Islet of Langerhans (tissue), 1 donor: ENCODE measurements at regions not wholly inside any gene's neighbourhood (a gene's known extent, or its start where the extent isn't known, plus 50 kb on each side); places are given as distances from the start of the nearest gene placed in this dataset.

Experiments
- FAIRE-seq: peaks from one replicate; lab custom pipeline; 2011; peaks lifted over from hg19 to GRCh38; lab: Jason Lieb, UNC

DNA sequence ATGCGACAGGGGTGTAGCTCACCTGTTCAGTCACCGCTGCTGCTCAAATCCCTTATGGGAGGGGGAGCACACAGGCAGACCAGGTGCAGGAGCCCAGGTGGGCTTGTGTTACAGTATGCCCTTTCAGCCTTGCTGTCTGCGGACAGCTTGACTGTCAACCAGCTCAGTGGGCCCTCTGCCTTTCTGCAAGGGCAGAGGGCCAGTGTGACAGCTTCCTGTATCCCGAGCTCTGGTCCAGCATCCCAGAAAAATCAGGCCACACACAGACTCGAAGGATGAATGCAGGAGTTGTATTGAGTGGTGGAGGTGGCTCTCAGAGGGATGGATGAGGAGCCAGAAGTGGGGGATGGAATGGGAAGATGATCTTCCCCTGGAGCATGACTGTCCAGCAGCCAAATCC lies 172.2 kb downstream of the C5orf15 start:
- FAIRE-seq: no peak

DNA sequence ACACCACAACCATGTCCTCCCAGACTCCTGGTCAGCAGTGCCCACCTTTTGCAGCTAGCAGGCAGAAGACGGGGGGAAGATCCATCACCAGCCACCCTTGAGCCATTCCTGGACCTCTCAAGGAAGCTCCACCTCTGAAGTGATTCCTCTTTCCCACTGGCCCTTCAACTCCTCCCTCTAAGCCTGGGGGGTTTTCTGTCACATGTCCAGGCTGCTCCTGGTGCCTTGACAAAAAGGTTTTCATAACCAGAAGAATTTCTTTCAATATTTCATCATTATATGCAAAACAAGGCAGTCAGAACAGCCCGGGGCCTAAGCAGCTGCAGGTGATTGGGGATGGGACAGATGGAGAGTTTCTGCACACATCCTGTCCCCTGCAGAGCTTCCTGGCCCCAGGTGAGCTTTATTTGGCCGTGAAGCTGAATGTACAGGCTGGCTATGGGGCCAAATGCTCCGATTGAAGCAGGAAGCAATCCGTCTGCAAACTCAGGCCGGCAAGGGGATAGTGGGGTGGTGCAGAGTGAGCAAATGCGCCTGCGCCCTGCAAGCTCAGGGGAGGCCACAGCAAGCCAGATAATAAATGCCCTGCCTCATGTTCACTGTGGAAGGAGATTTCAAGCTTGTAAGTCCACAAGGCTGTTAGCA lies 173.5 kb downstream of the C5orf15 start:
- no peak for FAIRE-seq

DNA sequence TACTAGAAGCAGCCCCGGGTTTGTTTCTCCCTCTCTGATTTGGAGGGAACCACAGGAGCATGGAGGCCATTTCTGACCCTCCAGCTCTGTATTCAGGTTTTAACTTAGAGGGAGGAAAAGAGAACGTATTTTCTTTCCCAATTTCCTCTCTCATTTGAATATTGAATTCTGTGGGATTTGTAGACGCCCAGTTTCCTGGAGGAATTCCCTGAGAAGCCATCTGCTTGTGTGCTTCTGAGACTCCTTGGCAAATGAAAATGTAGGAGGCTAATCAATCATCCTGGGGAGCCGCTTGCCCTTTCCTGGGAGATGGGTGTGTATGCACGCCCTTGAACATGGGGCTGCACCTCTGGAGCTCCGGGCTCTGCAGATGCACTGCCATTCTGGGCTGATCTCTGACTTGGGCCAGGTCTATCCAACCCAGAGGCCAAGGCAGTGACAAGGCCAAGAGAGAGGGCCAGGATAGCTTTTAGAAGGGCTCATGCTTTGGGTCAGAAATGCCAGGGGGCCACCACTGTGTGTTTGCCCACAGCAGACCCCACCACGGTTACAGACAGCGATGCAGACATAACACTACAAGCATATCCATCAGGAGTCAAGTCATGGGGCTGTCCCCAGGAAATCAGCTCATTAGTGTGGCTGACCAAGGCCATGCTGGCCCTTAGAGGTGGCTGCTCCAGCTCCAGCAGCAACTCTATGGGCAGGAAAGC lies 174.5 kb downstream of the C5orf15 start:
- no peak for FAIRE-seq

DNA sequence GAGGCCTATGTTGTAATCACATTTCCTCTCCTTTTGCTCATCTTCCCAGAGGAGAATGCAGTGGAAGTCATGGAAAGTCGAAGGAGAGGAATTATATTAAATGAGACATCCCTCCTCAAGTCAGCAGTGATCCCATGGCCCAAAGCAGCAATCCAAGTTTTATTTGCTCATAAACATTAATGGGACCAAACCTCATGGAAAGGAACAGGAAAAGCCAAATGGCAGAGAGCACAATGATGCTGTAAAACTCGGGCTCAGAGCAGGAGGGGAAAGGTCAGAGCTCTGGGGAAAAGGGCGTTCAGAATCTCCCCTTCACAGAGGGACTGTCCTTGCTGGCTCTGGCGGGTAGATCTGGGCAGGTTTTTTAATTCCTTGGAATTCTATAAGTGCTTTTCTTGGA lies 175.8 kb downstream of the C5orf15 start:
- FAIRE-seq: no peak

GRCh38 chr5:133792024-133792423 lies 176.4 kb downstream of the C5orf15 start:
- no peak for FAIRE-seq

GRCh38 chr5:133790898-133791297 lies 177.5 kb downstream of the C5orf15 start:
- no peak for FAIRE-seq

GRCh38 chr5:133789428-133789827 lies 177.1 kb upstream of the FSTL4 start:
- no peak for FAIRE-seq

- no peak for FAIRE-seq
These were observed 175.8 kb upstream of the FSTL4 start for GRCh38 chr5:133788121-133788520.

DNA sequence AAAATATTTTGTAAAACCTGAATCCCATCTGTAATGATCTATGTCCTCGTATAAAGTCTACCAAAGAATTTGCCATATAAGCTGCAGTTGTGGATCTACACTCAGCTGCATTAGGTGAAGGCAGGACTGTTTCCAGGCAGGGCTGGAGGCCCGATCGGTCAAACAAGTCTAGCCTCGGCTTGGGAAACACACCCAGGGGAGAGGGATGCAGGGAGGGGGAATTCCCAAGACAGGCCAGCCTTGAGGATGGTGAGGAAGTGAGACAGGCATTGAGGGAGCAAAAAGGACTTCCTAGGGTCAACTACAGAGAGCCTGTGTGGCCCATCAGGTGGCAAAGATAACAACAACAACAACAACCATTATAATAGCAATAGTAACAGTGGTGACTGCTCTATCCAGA lies 174.1 kb upstream of the FSTL4 start:
- FAIRE-seq: no peak

- FAIRE-seq: no peak
These were observed 172.8 kb upstream of the FSTL4 start for GRCh38 chr5:133785182-133785581.

GRCh38 chr5:133783481-133783880 lies 171.1 kb upstream of the FSTL4 start:
- no peak for FAIRE-seq

DNA sequence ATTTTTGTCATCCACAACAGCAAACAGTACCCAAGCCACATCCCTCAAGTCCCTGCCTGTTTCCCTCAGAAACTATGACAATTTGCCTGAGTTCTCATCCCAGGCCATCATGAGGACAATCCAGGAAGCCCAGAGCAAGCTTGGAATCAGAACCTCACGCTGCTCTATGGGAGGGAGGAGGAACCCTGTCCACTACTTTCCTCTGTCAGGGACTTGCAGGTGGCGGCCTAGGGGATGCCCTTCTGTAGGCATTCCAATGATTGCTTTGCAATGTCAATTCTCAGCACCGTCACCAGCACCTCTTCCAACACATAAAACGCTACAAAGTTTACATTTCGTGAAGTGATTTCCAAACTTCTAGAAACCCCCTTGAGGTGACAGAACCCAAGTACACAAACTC lies 170.4 kb upstream of the FSTL4 start:
- FAIRE-seq: no peak

DNA sequence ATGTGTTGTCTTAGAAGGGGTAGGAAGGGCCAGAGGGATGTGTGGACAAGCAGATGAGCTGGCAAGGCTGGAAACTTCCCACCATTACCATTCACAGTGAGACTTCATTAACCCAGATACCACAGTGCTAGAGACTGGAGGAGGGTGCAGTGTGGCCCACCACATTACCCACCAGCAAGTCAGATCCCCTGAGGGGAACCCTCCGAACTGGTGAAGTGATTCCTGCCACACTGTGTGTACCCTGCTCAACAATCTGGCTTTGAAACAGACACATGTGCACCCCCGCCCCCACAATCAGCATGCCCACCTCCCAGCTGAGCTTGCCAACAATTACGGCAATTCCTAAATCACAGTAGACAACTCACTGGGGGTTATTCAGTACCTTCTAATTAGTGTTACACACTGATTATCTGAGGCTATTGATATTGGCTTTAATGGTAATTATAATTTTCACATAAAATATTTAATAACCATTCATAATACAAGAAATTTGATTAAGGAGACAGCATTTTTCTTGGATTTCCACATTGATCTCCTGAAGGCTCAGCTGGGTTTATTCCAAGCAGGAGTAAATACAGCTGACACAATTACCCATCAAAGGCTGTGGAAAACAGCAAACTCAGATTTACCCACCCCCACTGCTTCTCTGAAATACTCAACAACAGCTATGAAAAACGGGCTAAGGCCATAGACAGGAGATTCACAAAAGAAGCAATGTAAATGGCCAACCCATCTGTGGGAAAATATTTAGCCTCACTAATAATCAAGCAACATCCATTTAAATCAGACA lies 169.3 kb upstream of the FSTL4 start:
- FAIRE-seq: no peak

DNA sequence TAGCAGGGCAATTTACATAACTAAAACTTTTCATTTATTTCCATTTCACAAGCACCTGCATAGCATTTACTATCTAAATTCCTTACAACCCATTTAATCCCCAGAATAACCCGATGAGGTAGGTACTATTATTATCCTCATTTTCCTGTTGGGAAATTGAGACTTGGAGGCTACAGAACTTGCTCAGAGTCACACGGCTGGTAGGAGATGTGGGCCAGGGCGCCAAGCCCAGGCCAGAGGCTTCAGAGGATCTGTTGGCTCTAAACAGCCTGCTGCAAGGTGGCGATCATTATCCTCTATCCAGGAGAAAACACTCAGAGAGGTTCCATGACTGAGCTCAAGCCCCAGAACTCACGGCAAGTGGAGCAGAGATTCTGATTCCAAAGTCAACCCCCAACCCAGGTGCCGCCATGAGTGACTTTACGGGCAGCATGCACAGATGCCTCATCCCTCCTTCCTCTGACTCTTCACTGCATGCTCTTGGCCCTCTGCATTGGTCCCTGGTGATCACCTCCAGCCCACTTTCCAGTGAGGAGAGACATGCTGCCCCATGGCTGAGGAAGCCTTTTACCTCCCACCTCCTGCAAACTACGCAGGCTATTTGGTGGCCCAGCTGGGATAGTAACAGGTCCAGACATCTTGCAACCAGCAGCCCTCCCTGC lies 168.4 kb upstream of the FSTL4 start:
- no peak for FAIRE-seq

DNA sequence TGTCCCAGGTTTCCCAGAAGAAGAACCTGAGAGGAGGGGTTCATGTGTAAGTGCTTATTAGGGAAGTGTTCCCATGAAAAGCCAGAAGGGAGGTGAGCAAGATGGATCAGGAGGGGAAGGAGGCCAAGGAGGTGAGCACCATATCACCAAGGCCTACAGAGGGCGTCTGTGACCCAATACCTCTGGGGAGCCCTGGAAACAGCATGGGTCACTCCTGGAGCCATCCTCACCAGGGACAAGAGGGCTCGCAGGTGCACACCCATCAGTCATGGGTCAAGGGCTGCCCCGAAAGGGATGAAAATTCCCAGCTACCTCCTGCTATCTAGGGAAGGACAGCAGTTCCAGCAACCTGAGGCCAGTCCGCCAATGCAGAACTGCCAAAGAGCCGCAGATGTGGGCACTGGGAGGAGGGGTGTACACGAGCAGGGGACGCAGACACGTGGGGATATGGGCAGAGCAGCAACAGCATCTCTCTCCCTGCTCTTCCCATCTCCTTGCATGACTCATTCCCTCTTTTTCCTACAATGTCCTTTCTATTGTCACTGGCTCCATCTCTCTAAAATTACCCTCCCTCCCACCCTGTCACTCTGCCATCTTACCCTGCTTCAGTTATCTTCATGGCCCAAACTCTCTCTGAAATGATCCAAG lies 167.6 kb upstream of the FSTL4 start:
- FAIRE-seq: no peak

GRCh38 chr5:133778636-133779035 lies 166.3 kb upstream of the FSTL4 start:
- FAIRE-seq: no peak

- FAIRE-seq: no peak
These were observed 165.6 kb upstream of the FSTL4 start for GRCh38 chr5:133777951-133778350.

DNA sequence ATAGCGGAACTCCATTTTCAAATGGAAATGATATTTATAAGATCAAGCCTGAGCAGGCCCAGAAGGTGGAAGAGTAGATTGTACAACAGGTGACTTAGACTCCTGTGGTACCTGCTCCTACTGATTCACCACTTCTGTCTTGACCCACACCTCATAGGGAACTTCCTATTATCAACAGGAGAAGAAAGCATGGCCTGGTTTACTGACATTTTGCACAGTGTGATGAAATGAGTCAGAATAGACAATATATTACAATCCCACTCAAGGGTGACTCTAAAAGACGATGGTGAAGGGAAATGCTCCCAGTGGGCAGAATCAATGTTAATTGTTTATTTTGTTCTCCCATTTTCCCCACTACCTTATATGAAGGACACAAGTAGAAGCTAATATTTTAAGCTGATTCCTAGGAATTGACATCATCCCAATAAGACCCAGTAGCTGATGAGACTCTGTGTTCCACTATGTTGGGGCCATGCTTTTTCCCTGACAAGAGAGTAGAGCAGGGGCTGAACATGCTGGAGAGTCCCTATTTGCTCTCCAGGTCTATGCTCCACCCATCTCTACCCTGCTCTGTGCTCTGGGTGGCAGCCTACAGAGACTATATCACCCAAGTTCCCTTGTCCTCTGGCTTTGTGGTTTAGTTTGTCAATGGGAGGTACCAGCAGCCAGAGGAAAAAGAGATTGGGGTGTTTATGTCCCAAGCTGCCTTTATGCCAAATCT lies 163.4 kb upstream of the FSTL4 start:
- no peak for FAIRE-seq

- no peak for FAIRE-seq
These were observed 161.2 kb upstream of the FSTL4 start for GRCh38 chr5:133773247-133774202.

- FAIRE-seq: no peak
These were observed 157.5 kb upstream of the FSTL4 start for GRCh38 chr5:133769842-133770241.

DNA sequence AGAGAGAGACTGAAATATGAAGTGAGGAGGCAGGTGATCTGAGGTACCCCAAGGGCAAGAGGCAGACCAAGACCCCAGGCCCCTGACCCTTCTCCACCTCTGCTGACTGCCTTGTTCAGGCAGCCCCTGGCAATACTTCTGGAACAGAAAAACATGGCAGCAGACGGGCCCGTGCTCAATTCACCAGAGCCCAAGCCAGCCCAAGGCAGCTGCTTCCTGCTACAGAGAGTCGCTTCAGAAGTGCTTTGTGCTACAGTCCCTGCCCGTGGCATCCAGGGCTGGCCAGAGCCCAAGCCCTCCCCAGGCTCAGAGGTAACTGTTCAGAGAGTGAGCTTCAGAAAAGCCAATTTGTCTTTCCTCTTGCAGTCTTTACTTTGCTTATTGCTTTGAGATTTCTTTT lies 151.4 kb upstream of the FSTL4 start:
- no peak for FAIRE-seq
